Esophagus mucosa (tissue), 1 donor: ENCODE measurements at regions not wholly inside any gene's neighbourhood (a gene's known extent, or its start where the extent isn't known, plus 50 kb on each side); places are given as distances from the start of the nearest gene placed in this dataset.
"Not testable (repeated sequence)": the region's sequence is repeated elsewhere in the genome, so short reads cannot be mapped to it uniquely, and the experiment has no call there.

Experiments
- ATAC-seq: fragments of 200-7000 bp; cut with Tn5 transposase; one replicate; pipeline ENCODE4 v1.9.1; 2020
- donor health status: DM: yes; HTN: yes; CAD: no.

- no peak for ATAC-seq
These were observed 139.7 kb upstream of the BNIP2 start for GRCh38 chr15:59828861-59829260.

GRCh38 chr15:59828263-59828662 lies 139.1 kb upstream of the BNIP2 start:
- no peak for ATAC-seq

DNA sequence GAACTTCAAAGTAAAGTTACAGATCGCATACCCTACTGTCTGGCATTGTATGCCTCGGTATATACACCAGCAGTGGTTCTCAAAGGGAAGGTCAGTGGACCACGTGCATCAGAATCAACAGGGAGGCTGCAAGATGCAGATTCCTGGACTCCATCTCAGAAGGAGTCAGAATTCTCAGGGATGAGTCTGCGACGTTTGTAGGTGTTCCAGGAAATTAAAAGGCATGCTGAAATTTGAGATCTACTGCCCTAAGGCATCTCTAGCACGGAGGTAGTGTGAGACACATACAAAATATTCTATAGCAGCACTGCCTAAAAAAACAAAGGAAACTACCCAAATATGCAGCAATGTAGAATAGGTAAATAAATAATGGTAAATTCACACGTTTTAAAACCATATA lies 136.8 kb upstream of the BNIP2 start:
- ATAC-seq, result no peak

- ATAC-seq, result no peak
These were observed 132.2 kb upstream of the BNIP2 start for GRCh38 chr15:59821286-59821685.

DNA sequence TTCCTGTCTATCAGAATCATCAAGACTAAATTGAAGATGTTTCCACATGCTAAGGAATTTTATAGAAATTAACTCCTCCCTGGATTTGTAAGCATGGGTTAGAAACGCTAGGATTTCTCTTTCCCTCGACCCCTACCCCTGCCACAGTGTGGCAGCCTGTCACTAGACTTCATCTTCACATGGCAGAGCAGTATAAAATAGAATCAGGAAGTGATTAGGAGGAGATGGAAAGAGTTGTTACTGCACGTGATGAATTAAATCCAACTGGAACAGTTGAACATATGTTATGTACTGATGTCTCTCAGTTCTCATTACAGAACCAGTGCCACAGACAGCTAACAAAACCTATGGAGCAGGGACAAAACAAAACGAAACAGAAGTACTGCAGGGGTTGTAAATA lies 130.0 kb upstream of the BNIP2 start:
- no peak for ATAC-seq

DNA sequence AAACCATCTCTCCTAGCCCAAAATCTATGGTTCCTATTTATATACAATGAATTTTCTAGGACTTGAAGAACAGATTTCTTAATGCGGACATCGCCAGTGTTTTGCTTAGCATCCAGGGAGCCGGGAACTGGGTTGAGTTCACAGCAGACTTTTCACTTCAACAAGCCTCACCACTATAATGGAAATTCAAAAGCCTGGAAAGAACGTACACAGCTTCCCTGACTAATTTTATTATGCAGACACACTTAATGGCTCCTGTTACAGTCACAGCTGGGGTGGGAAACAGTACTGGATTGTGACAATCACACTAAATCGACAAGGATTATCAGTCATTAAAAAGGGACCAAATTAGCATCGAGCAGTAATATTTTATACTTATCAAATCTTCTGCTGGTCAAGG lies 129.2 kb upstream of the BNIP2 start:
- ATAC-seq, result no peak

DNA sequence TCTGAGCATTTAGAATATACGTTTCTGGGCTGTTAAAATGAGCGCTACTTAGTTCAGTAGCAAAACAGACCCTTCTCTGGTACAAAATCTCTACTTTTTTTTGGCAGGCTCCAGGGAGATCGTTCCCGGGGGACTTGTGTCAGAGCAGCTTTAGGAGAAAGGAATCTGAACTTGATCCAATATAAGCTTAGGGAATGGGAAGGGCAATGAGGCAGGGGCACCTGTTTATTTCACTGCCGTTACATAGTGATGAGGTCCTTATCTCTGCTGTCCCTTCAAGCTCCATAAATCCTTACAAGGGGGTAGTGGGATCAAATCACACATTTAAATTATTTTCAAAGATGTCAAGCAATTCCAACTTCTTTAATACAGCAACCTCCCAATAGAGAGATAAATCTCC lies 128.7 kb upstream of the BNIP2 start:
- ATAC-seq, result no peak

GRCh38 chr15:59817053-59817452 lies 127.9 kb upstream of the BNIP2 start:
- ATAC-seq, result no peak

DNA sequence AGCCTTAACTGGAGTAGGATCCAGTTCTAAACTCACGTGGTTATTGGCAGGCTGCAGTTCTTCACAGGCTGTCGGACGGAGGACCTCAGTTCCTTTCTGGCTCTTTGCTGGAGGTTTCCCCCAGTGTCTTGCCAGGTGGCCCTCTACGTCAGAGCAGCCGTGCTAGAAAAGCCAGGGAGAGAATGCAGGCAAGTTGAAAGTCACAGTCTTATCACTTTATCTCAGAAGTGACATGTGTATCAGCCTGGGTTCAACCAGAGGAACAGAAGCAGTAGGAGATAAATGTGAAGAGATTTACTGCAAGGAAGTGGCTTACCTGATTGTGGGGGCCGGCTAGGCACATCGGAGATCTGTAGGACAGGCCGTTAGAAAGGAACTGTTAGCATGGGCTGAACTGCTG lies 125.3 kb upstream of the BNIP2 start:
- no peak for ATAC-seq

- ATAC-seq, result no peak
These were observed 123.8 kb upstream of the BNIP2 start for GRCh38 chr15:59812889-59813288.

GRCh38 chr15:59812250-59812870 lies 123.2 kb upstream of the BNIP2 start:
- ATAC-seq, result no peak

DNA sequence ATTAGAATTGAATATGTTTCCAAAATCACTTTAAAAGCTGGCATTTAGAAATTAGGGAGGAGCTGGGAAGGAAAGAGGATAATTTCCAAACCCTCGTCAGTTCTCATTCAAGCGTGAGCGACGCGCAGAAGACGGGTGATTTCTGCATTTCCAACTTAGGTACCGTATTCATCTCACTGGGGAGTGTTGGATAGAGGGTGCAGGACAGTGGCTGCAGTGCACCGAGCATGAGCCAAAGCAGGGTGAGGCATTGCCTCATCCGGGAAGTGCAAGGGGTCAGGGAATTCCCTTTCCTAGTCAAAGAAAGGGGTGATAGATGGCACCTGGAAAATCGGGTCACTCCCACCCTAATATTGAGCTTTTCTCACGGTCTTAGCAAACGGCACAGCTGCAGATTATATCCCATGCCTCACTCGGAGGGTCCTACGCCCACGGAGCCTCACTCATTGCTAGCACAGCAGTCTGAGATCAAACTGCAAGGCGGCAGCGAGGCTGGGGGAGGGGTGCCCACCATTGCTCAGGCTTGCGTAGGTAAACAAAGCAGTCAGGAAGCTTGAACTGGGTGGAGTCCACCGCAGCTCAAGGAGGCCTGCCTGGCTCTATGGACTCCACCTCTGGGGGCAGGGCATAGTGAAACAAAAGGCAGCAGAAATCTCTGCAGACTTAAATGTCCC lies 114.3 kb upstream of the BNIP2 start:
- peak; percentile 39 for ATAC-seq

- ATAC-seq, result peak; percentile 25
These were observed 112.5 kb upstream of the BNIP2 start for GRCh38 chr15:59801649-59802048.

- no peak for ATAC-seq
These were observed 109.4 kb upstream of the BNIP2 start for GRCh38 chr15:59798605-59798917.

- no peak for ATAC-seq
These were observed 108.9 kb upstream of the BNIP2 start for GRCh38 chr15:59797756-59798604.

- no peak for ATAC-seq
These were observed 105.2 kb upstream of the BNIP2 start for GRCh38 chr15:59794229-59794886.

GRCh38 chr15:59792359-59792758 lies 103.2 kb upstream of the BNIP2 start:
- ATAC-seq, result no peak

DNA sequence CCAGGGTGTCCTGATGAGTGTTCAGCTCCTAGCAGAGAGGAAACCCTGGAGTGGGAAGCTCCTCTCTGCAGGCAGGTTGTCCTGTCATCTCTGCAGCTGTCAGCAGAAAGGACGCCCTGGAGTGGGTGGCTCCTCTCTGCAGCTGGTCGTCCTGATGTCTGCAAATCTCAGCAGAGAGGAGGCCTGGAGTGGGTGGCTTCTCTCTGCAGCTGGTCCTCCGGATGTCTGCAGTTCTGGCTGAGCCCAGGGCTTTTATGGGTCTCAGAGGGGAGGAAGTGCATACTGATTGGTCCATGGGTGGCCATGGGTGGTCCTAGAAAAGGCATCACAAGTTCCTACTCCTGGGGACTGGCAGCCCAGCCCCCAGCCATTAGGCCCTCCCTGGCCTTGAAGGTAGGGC lies 102.6 kb upstream of the BNIP2 start:
- no peak for ATAC-seq

DNA sequence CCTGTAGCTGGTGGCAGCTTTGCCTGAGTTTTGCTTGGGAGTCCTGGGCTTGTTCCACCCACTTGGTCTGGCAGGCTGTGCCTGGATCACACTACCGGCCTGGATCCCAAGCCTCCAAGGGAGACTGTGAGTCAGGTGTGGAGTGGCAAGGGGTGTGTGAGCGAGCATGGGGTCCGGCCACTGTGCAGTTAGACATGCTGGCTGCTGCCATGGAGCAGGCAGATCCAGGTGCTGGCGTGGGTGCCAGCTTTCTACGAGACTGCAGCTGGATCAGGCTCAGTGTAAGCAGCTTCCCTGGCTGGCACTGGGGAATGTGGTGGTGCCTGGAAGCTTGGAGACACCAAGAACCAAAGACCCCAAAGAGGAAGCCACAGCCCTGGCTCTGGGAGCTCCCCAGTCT lies 102.0 kb upstream of the BNIP2 start:
- peak; percentile 25 for ATAC-seq

- not testable (repeated sequence) for ATAC-seq
These were observed 97.3 kb upstream of the BNIP2 start for GRCh38 chr15:59786466-59786865.

GRCh38 chr15:59785981-59786380 lies 96.9 kb upstream of the BNIP2 start:
- ATAC-seq, result not testable (repeated sequence)

DNA sequence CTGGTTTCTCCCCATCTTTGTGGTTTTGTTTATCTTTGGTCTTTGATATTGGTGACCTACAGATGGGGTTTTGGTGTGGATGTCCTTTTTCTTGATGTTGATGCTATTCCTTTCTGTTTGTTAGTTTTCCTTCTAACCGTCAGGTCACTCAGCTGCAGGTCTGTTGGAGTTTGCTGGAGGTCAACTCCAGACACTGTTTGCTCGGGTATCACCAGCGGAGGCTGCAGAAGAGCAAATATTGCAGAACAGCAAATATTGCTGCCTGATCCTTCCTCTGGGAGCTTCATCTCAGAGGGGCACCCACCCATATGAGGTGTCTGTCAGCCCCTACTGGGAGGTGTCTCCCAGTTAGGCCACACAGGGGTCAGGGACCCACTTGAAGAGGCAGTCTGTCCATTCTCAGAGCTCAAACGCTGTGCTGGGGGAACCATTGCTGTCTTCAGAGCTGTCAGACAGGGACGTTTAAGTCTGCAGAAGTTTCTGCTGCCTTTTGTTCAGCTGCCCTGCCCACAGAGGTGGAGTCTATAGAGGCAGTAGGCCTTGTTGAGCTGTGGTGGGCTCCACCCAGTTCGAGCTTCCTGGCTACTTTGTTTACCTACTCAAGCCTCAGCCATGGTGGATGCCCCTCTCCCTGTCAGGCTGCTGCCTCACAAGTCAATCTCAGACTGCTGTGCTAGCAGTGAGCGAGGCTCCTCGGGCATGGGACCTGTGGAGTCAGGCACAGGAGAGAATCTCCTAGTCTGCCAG lies 94.8 kb upstream of the BNIP2 start:
- not testable (repeated sequence) for ATAC-seq

DNA sequence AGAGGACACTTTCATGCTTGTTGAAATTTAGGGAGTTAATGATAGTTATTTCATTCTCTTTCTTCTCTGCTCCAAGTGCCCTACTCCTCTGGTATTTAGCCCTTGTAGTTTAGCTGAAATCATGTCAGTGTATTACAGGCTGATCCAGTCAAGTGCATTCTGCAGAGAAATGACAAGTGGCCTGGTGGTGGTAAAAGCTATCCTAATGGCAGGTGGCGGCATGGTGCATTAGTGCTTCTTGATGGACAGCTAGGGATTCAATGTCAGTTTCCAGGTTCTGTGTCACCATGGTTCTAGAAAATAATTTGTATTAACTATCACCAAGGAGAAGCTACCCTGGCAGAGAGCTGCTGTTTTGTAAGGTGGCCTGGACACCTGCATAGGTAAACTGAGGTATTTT lies 90.0 kb upstream of the BNIP2 start:
- no peak for ATAC-seq
